CD1c-positive myeloid dendritic cell (primary cell): ENCODE measurements at regions not wholly inside any gene's neighbourhood (a gene's known extent, or its start where the extent isn't known, plus 50 kb on each side); places are given as distances from the start of the nearest gene placed in this dataset.

Source experiments
- DNase-seq: peaks from one replicate; pipeline ENCODE4 v3.0.0-alpha.2; 2016; ENCODE audit errors: extremely low spot score

GRCh38 chr6:166842607-166843006, 113.7 kb downstream of the RNASET2 start:
- DNase-seq: no peak

- no peak for DNase-seq
Observed at GRCh38 chr6:166841216-166841615, 115.1 kb downstream of the RNASET2 start.

GRCh38 chr6:166839569-166839968, 116.8 kb downstream of the RNASET2 start:
- no peak for DNase-seq

- no peak for DNase-seq
Observed at GRCh38 chr6:166838987-166839386, 117.4 kb downstream of the RNASET2 start.

- DNase-seq: no peak
Observed at GRCh38 chr6:166836785-166837718, 119.3 kb downstream of the RNASET2 start.

- no peak for DNase-seq
Observed at GRCh38 chr6:166834049-166834448, 122.3 kb downstream of the RNASET2 start.

DNA sequence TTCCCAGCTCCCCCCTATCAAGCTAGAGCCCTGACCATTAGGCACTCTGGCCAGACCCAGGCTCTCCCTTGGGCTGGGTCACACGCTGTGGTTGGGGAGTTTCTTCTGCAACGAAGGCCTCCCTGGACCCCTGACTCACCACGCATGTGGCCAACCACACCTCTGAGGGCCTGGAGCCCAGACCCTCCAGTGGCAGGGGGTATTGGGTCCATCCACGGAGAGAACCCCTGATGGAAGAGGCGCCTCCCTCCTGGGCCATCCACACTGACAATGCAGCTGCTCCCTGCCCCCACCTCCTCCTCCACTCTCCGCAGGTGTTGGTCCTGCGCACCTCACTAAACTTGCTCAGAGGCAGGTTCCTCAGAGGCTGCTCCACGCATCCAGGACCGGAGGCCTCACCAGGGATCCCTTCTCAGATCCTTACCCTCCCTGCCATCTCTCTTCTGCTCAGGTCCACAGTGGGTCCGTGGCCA, 125.4 kb downstream of the RNASET2 start:
- DNase-seq: no peak

DNA sequence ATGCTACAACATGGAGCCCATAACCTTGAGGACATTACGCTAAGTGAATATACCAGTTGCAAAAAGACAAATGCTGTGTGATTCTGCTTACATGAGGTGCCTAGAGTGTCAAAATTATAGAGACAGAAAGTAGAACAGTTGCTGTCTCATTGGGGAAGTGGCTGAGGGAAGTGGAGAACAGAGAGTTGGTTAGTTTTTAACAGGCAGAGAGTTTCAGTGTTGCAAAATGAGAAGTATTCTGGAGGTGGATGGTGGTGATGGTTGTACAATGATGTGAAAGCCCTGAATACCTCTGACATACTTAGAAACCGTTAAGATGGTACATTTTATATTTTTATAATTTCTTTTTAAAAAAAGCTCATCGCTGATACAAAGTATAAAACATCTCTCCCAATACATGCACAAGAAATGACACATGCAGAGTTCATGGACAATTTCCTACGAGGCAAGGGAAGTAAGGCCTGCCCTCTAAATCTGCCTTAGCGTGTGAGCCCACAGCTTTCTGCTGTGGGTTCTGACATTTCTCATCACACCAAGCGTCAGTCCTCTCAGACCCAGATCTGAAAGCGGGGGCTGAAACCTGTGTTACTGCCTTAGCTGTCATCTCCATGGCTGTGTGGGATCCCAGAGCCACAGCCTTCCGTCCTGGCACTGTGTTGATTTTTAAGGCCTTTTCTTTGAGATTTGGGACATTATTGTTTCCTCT, 126.0 kb downstream of the RNASET2 start:
- DNase-seq: peak; percentile 88

DNA sequence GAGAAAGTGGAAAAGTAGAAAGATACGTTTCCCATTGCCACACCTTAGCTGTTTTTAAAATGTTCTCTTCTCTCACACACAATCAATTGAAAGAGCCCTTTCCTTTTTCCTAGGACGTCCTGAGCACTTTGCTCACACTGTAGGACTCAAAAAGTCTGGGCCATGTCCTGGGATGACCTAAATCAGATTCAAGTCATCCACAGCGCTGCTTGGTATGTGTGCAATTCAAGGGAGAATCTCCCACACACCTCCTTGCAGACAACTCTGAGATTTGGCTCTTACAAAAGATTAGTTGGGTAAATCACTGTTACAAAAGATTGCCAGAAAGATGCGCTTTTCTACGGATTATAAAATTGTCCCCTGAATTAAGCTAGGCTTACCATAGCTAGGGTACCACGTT, 130.1 kb downstream of the RNASET2 start:
- no peak for DNase-seq

GRCh38 chr6:166825553-166826145, 130.7 kb downstream of the RNASET2 start:
- DNase-seq: no peak

GRCh38 chr6:166824880-166825250, 131.5 kb downstream of the RNASET2 start:
- DNase-seq: no peak

DNA sequence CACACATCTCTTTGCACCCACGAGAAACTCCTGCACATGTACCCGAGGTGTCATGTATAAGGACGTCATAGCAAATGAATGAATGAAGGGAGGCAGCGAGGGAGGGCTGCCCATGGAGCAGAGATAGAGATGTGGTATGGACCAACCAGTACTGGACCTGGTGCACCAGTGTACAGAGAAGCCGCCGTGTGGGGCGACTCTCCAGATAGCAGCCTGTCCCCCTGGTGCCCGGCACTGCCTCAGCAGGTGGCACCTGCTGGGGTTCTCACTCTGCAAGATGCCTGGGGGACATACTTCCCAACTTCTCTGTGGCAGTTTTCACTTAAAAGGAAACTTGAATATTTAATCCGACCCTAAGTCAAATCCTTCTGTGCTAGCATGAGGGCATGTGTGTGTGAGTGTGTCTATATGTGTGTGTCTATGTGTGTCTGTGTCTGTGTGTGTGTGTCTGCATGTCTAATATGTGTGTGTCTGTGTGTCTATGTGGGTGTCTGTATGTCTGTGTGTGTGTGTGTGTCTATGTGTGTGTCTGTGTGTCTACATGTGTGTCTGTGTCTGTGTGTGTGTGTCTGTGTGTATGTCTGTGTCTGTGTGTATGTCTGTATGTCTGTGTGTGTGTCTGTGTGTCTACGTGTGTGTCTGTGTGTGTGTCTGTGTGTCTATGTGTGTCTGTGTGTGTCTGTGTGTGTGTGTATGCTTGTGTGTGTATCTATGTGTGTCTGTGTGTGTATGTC, 132.0 kb downstream of the RNASET2 start:
- no peak for DNase-seq

DNA sequence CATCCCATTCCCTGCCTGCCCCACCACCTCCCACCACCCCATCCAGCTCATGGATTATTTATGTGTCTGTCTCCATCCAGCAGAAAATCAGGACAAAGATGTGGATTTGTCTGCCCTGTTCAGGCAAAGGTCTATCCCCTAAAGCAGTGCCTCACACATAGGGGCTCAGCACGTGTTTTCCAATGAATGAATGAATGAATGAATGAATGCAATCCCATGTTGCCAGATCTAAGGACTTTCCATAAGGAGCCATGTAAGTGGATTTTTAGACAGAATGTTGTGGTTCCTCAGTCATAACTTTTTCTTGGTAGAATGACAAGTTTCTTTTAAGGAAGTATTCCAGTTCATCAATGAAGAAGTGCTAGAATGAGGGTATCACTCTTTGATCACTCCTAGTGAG, 133.7 kb downstream of the RNASET2 start:
- DNase-seq: peak; percentile 20

DNA sequence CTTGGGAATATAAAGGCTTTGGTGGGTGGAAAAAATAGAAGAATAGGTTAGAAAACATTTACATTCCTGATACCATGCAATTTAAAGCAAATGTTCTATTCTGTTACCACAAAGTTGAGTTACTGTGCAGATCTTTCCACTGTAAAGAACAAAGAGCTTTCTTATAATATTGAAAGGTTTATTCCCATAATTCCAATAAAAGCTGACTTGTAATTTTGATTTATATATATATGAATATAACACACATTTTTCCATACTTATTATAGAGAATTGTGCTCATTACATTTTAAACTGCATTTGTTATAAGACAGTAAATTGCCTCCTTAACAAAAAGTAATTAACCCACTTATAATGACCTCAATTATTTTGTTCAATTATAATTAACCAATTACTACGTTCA, 135.9 kb downstream of the RNASET2 start:
- DNase-seq: no peak

GRCh38 chr6:166820070-166820469, 136.3 kb downstream of the RNASET2 start:
- no peak for DNase-seq

- no peak for DNase-seq
Observed at GRCh38 chr6:166815629-166816028, 140.7 kb downstream of the RNASET2 start.

DNA sequence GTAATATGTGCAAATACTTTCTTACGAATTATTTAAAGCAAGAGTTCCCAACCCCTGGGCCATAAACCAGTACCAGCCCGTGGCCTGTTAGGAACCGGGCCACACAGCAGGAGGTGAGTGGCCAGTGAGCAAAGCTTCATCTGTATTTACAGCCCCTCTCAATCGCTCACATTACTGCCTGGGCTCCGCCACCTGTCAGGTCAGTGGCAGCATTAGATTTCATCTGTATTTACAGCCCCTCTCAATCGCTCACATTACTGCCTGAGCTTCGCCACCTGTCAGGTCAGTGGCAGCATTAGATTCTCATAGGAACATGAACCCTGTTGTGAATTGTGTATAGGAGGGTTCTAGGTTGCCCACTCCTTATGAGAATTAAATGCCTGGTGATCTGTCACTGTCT, 142.0 kb downstream of the RNASET2 start:
- DNase-seq: no peak

GRCh38 chr6:166813461-166813860, 142.9 kb downstream of the RNASET2 start:
- DNase-seq: no peak

- DNase-seq: no peak
Observed at GRCh38 chr6:166810864-166811263, 145.5 kb downstream of the RNASET2 start.

- DNase-seq: no peak
Observed at GRCh38 chr6:166809721-166810120, 146.6 kb downstream of the RNASET2 start.

- DNase-seq: no peak
Observed at GRCh38 chr6:166806962-166807757, 149.2 kb downstream of the RNASET2 start.
